Activated CD8-positive, alpha-beta T cell treated with anti-CD3 and anti-CD28 coated beads for 36 hours (primary cell): ENCODE measurements at regions not wholly inside any gene's neighbourhood (a gene's known extent, or its start where the extent isn't known, plus 50 kb on each side); places are given as distances from the start of the nearest gene placed in this dataset.

Experiments used
- ATAC-seq: fragments of 200-7000 bp; cut with Tn5 transposase; one replicate; pipeline ENCODE4 v1.10.0; 2021; ENCODE audit warnings: mild to moderate bottlenecking, moderate library complexity
- CTCF ChIA-PET: fragments of 350-600 bp; sonication (Branson Sonifier 250); formaldehyde crosslinking; loops from one replicate; lab custom pipeline; 2021; ENCODE audit warnings: antibody characterized with exemption; lab: Charles Lee
- POLR2A ChIA-PET: fragments of 350-600 bp; sonication (Branson Sonifier 250); formaldehyde crosslinking; loops from one replicate; lab custom pipeline; 2021; ENCODE audit warnings: antibody characterized with exemption; lab: Charles Lee
- DNase-seq: peaks from one replicate; pipeline ENCODE4 v3.0.0-alpha.2; 2020
- H3K27ac Mint-ChIP-seq: one replicate; pipeline ENCODE4 v1.8.0; 2021; ENCODE audit warnings: mild to moderate bottlenecking, mixed read lengths
- H3K27me3 Mint-ChIP-seq: one replicate; pipeline ENCODE4 v1.8.0; 2021; ENCODE audit warnings: mixed read lengths
- H3K36me3 Mint-ChIP-seq: one replicate; pipeline ENCODE4 v1.8.0; 2021; ENCODE audit warnings: low read depth, mixed read lengths
- H3K4me1 Mint-ChIP-seq: one replicate; pipeline ENCODE4 v1.8.0; 2021; ENCODE audit warnings: low read depth, mixed read lengths
- H3K4me3 Mint-ChIP-seq: one replicate; pipeline ENCODE4 v1.8.0; 2021; ENCODE audit warnings: mild to moderate bottlenecking, moderate library complexity, mixed read lengths
- H3K9me3 Mint-ChIP-seq: one replicate; pipeline ENCODE4 v1.8.0; 2021; ENCODE audit warnings: mixed read lengths
- CTCF ChIP-seq: fragments of 200-600 bp; IDR thresholded peaks from one replicate; pipeline ENCODE4 v1.8.0; 2022; ENCODE audit warnings: antibody characterized with exemption, mild to moderate bottlenecking
- intact Hi-C: fragments of 100-400 bp; cut with micrococcal nuclease; formaldehyde crosslinking; loops from one replicate; pipeline ENCODE4 v1.10.0; 2022

DNA sequence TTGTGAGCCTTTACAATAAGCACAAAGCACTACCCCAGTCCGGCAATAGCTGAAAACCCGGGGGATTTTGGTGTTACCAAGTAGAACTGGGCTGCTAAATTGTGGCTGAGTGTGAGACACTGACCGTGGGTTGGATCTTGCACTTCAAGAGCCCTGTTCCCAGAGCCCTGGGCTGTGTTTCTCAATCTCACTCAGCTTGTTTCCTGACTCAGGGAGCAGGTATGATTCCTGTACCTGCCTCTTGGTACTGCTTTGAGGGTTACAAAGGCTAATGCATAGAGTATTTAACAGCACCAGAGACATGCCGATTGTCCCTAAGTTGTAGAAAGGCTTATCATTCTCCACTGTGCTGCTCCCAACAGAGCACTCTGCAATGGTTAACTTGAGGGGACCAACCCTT, 134.6 kb downstream of the TEX36 start:
- no peak for ATAC-seq
- POLR2A ChIA-PET = no interaction called here

DNA sequence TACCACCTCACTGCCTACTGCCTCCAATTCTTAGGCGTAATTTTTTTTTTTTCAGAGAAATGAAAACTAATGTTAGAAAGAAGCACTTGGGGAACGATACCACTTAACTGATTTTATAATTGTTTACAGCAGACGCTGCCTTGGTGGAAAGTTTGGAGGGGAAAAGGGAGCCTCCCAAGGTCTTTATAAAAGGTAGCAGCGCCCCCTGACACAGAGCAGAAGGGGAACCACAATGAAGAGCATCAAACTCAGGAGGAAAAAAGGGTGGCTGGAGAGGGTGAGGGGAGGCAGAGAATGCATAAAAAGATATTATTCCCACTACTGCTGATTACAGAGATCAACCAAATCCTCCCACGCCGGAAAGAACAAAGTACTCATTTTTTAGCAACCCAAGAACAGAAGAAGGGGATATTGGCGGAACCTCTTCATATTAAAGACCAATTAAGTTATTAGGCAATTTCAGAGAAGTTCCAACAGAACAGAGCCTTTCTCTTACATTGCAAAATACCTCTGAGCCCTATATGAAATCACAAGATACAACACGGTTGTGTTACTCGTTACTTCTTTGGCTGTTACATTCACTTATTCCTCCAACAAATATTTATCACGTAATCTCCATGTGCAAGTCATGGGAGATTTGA, 135.8 kb downstream of the TEX36 start:
- CTCF ChIA-PET = no interaction called here
- H3K27me3 Mint-ChIP-seq = no peaks in the 10 kb centered on the region
- no peak for ATAC-seq

More for the DNA sequence above, 134.6 kb downstream of the TEX36 start:
- DNase-seq = no peak
- H3K36me3 Mint-ChIP-seq = no peaks in the 10 kb centered on the region
- H3K27ac Mint-ChIP-seq = no peak overlapping the region
- no peak overlapping the region for H3K4me3 Mint-ChIP-seq
- CTCF ChIA-PET = no interaction called here
- intact Hi-C loops = no loop called here
- TF ChIP-seq CTCF = no peak
- H3K9me3 Mint-ChIP-seq = peaks cover 1% of the 10 kb centered on the region
- no peaks in the 10 kb centered on the region for H3K27me3 Mint-ChIP-seq
- H3K4me1 Mint-ChIP-seq = no peaks in the 10 kb centered on the region

DNA sequence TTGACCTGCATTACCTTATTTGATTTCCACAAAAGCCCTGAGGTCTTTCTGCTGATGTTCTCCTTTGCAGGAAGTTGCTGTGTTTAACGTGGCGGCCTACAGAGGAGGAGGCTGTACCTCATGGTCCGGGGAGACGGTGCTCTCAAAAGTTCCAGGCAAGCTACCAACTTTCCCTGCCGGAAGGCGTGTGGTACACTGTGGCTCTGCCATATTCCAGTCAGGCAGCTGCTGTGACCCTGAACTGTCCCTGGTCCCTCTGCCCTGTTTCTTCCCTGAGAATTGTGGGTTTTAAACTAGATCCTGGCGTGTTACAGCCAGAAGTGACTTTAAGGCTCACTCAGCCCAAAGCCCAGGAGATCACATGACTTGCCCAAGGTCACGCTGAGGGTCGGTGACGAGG, 139.2 kb downstream of the TEX36 start:
- H3K36me3 Mint-ChIP-seq = no peaks in the 10 kb centered on the region
- H3K27ac Mint-ChIP-seq = no peak overlapping the region
- intact Hi-C loops = no loop called here
- H3K27me3 Mint-ChIP-seq = no peaks in the 10 kb centered on the region
- H3K9me3 Mint-ChIP-seq = no peaks in the 10 kb centered on the region
- DNase-seq (no peak), ATAC-seq (no peak)
- POLR2A ChIA-PET = no interaction called here
- no peak overlapping the region for H3K4me3 Mint-ChIP-seq
- CTCF ChIA-PET = no interaction called here
- H3K4me1 Mint-ChIP-seq = no peaks in the 10 kb centered on the region
- TF ChIP-seq CTCF = no peak

More for the DNA sequence above, 135.8 kb downstream of the TEX36 start:
- H3K27ac Mint-ChIP-seq = no peak overlapping the region
- no peak for TF ChIP-seq CTCF
- DNase-seq = no peak
- no peaks in the 10 kb centered on the region for H3K9me3 Mint-ChIP-seq
- intact Hi-C loops = no loop called here
- POLR2A ChIA-PET = interaction anchor here (0.6 kb wide), 1 partner anchor 277 kb away, joined by 3 read pairs; no protein-coding TSS in a partner anchor
- H3K36me3 Mint-ChIP-seq = no peaks in the 10 kb centered on the region
- no peak overlapping the region for H3K4me3 Mint-ChIP-seq
- H3K4me1 Mint-ChIP-seq = no peaks in the 10 kb centered on the region

DNA sequence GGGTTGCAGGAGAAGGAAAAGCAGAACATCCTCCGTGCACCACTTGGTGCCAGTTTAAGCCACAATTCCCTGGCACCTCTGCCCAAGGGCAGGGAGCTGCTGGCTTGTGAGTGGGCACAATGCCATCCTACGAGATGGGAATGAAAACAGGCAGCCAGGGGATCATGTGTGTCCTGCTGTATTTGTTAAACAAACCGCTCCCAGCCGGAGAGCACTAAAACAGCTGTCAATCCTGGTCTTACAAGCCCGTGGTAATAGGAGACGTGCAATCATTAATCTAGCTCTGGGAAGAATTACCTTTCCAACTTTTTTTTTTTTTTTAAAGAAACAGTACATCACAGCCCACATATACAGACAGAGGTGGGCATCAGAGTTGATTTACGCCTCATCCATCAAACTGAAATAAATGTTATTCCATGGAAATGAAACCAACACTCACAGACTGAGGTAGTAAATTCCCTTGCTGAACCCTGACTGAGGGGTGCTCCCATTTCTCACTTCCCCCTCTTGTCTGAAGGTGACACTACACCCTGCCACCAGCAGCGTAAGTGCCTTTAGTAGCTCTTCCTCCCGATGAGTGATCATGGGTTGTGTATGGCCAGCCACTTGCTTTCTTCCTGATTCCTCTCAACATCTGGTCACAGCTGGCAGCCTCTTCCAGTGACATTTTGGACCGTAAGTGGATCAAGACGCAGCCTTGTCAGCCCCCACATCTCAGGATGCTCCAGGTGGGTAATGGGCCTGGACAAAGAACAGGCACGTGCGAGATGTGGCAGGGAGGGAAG, 143.8 kb downstream of the TEX36 start:
- TF ChIP-seq CTCF = no peak
- intact Hi-C loops = no loop called here
- CTCF ChIA-PET = interaction anchor here (1.3 kb wide), 1 partner anchor 17 kb away, joined by 3 read pairs; no protein-coding TSS in a partner anchor
- no peaks in the 10 kb centered on the region for H3K9me3 Mint-ChIP-seq
- ATAC-seq = no peak
- no peak for DNase-seq
- H3K27ac Mint-ChIP-seq = no peak overlapping the region
- no peaks in the 10 kb centered on the region for H3K27me3 Mint-ChIP-seq
- H3K4me1 Mint-ChIP-seq = no peaks in the 10 kb centered on the region
- POLR2A ChIA-PET = no interaction called here
- H3K4me3 Mint-ChIP-seq = no peak overlapping the region
- no peaks in the 10 kb centered on the region for H3K36me3 Mint-ChIP-seq

- H3K27ac Mint-ChIP-seq = no peak overlapping the region
- intact Hi-C loops = no loop called here
- no peaks in the 10 kb centered on the region for H3K27me3 Mint-ChIP-seq
- CTCF ChIA-PET = no interaction called here
- no peaks in the 10 kb centered on the region for H3K9me3 Mint-ChIP-seq
- TF ChIP-seq CTCF = no peak
- no peaks in the 10 kb centered on the region for H3K4me1 Mint-ChIP-seq
- ATAC-seq = no peak
- H3K4me3 Mint-ChIP-seq = no peak overlapping the region
- no peaks in the 10 kb centered on the region for H3K36me3 Mint-ChIP-seq
- POLR2A ChIA-PET = no interaction called here
- no peak for DNase-seq
These were observed 146.7 kb downstream of the TEX36 start for GRCh38 chr10:125536236-125536635.
